Activated naive CD4-positive, alpha-beta T cell treated with anti-CD3 and anti-CD28 coated beads, Interleukin-2, amount 50 U/mL, for 72 hours (primary cell): ENCODE measurements at regions not wholly inside any gene's neighbourhood (a gene's known extent, or its start where the extent isn't known, plus 50 kb on each side); places are given as distances from the start of the nearest gene placed in this dataset.

Experiments used
- ATAC-seq, 2 donors: fragments of 150-1000 bp; cut with Tn5 transposase; 2 replicates each; pipeline ENCODE4 v1.10.0; 2021; ENCODE audit warnings: mild to moderate bottlenecking in 2 of 2, moderate library complexity in 2 of 2
- DNase-seq, 2 donors: peaks; one replicate each; pipeline ENCODE4 v3.0.0; 2021 to 2022; ENCODE audit warnings: low spot score in 2 of 2
- H3K27ac Mint-ChIP-seq, 2 donors: one replicate each; pipeline ENCODE4 v1.8.0; 2022; ENCODE audit warnings: mild to moderate bottlenecking in 2 of 2, mixed read lengths in 2 of 2
- H3K36me3 Mint-ChIP-seq, 2 donors: one replicate each; pipeline ENCODE4 v1.8.0; 2022; ENCODE audit warnings: mixed read lengths in 2 of 2
- H3K9me3 Mint-ChIP-seq, 2 donors: one replicate each; pipeline ENCODE4 v1.8.0; 2022; ENCODE audit warnings: mixed read lengths in 2 of 2

GRCh38 chr4:59869056-59869455 lies 1331.1 kb upstream of the ADGRL3 start:
- Mint-ChIP-seq H3K27ac (no peak overlapping the region), H3K36me3 (no peaks in the 10 kb centered on the region), H3K9me3 (peaks cover 15 to 23% of the 10 kb centered on the region in 2 donors)
- no peak for ATAC-seq
- DNase-seq, result no peak

GRCh38 chr4:59869559-59869958 lies 1330.6 kb upstream of the ADGRL3 start:
- Mint-ChIP-seq H3K9me3 (peaks cover 15 to 23% of the 10 kb centered on the region in 2 donors), H3K27ac (no peak overlapping the region), H3K36me3 (no peaks in the 10 kb centered on the region)
- ATAC-seq (no peak), DNase-seq (no peak)

- no peak for DNase-seq
- no peaks in the 10 kb centered on the region for H3K36me3 Mint-ChIP-seq
- no peak overlapping the region for H3K27ac Mint-ChIP-seq
- peaks cover 9 to 10% of the 10 kb centered on the region in 2 donors for H3K9me3 Mint-ChIP-seq
- ATAC-seq, result no peak
Observed at GRCh38 chr4:59881632-59882031, 1318.5 kb upstream of the ADGRL3 start.

GRCh38 chr4:59904331-59904730 lies 1295.8 kb upstream of the ADGRL3 start:
- no peak for DNase-seq
- ATAC-seq, result no peak

GRCh38 chr4:59920416-59920815 lies 1279.7 kb upstream of the ADGRL3 start:
- no peak for DNase-seq
- Mint-ChIP-seq H3K9me3 (peaks cover 4 to 6% of the 10 kb centered on the region in 2 donors), H3K36me3 (no peaks in the 10 kb centered on the region), H3K27ac (no peak overlapping the region)
- no peak for ATAC-seq

More at GRCh38 chr4:59904331-59904730, 1295.8 kb upstream of the ADGRL3 start:
- no peak overlapping the region for H3K27ac Mint-ChIP-seq
- no peaks in the 10 kb centered on the region for H3K36me3 Mint-ChIP-seq
- peaks cover 18 to 22% of the 10 kb centered on the region in 2 donors for H3K9me3 Mint-ChIP-seq

GRCh38 chr4:59925290-59925689 lies 1274.8 kb upstream of the ADGRL3 start:
- no peak for DNase-seq
- no peak for ATAC-seq
- H3K9me3 Mint-ChIP-seq, result peaks cover 15 to 28% of the 10 kb centered on the region in 2 donors
- H3K27ac Mint-ChIP-seq, result no peak overlapping the region
- H3K36me3 Mint-ChIP-seq, result no peaks in the 10 kb centered on the region

- ATAC-seq (no peak), DNase-seq (no peak)
- Mint-ChIP-seq H3K36me3 (no peaks in the 10 kb centered on the region), H3K9me3 (peaks cover 16 to 20% of the 10 kb centered on the region in 2 donors), H3K27ac (no peak overlapping the region)
Observed at GRCh38 chr4:59936566-59936965, 1263.6 kb upstream of the ADGRL3 start.

GRCh38 chr4:59938166-59938565 lies 1262.0 kb upstream of the ADGRL3 start:
- no peaks in the 10 kb centered on the region for H3K36me3 Mint-ChIP-seq
- peaks cover 12 to 18% of the 10 kb centered on the region in 2 donors for H3K9me3 Mint-ChIP-seq
- DNase-seq (no peak), ATAC-seq (no peak)
- H3K27ac Mint-ChIP-seq, result no peak overlapping the region

GRCh38 chr4:59945277-59945676 lies 1254.8 kb upstream of the ADGRL3 start:
- H3K9me3 Mint-ChIP-seq, result peaks cover 31 to 37% of the 10 kb centered on the region in 2 donors
- H3K27ac Mint-ChIP-seq, result no peak overlapping the region
- ATAC-seq (no peak), DNase-seq (no peak)
- H3K36me3 Mint-ChIP-seq, result no peaks in the 10 kb centered on the region

- DNase-seq, result no peak
- H3K36me3 Mint-ChIP-seq, result no peaks in the 10 kb centered on the region
- no peak for ATAC-seq
- peaks cover 31 to 41% of the 10 kb centered on the region in 2 donors for H3K9me3 Mint-ChIP-seq
- no peak overlapping the region for H3K27ac Mint-ChIP-seq
Observed at GRCh38 chr4:59945716-59946115, 1254.4 kb upstream of the ADGRL3 start.

- no peak for DNase-seq
Observed at GRCh38 chr4:59956366-59956765, 1243.8 kb upstream of the ADGRL3 start.

GRCh38 chr4:59960143-59960542 lies 1240.0 kb upstream of the ADGRL3 start:
- ATAC-seq (no peak), DNase-seq (no peak)
- Mint-ChIP-seq H3K27ac (no peak overlapping the region), H3K9me3 (peaks cover 12 to 14% of the 10 kb centered on the region in 2 donors), H3K36me3 (no peaks in the 10 kb centered on the region)

More at GRCh38 chr4:59956366-59956765, 1243.8 kb upstream of the ADGRL3 start:
- Mint-ChIP-seq H3K36me3 (no peaks in the 10 kb centered on the region), H3K27ac (no peak overlapping the region), H3K9me3 (peaks cover 12 to 19% of the 10 kb centered on the region in 2 donors)
- ATAC-seq, result no peak

- ATAC-seq (no peak), DNase-seq (no peak)
- Mint-ChIP-seq H3K9me3 (peaks cover 10 to 29% of the 10 kb centered on the region in 2 donors), H3K27ac (no peak overlapping the region), H3K36me3 (no peaks in the 10 kb centered on the region)
Observed at GRCh38 chr4:59966758-59967157, 1233.4 kb upstream of the ADGRL3 start.

- H3K27ac Mint-ChIP-seq, result no peak overlapping the region
- DNase-seq (no peak), ATAC-seq (no peak)
- no peaks in the 10 kb centered on the region for H3K36me3 Mint-ChIP-seq
- H3K9me3 Mint-ChIP-seq, result peaks cover 11 to 30% of the 10 kb centered on the region in 2 donors
Observed at GRCh38 chr4:59968796-59969195, 1231.3 kb upstream of the ADGRL3 start.

- Mint-ChIP-seq H3K9me3 (peaks cover 11 to 30% of the 10 kb centered on the region in 2 donors), H3K36me3 (no peaks in the 10 kb centered on the region), H3K27ac (no peak overlapping the region)
- ATAC-seq, result no peak
- no peak for DNase-seq
Observed at GRCh38 chr4:59969909-59970308, 1230.2 kb upstream of the ADGRL3 start.

- no peak for ATAC-seq
- H3K36me3 Mint-ChIP-seq, result no peaks in the 10 kb centered on the region
- H3K27ac Mint-ChIP-seq, result no peak overlapping the region
- DNase-seq, result no peak
- H3K9me3 Mint-ChIP-seq, result peaks cover 11 to 30% of the 10 kb centered on the region in 2 donors
Observed at GRCh38 chr4:59971952-59972351, 1228.2 kb upstream of the ADGRL3 start.

- ATAC-seq (no peak), DNase-seq (no peak)
- Mint-ChIP-seq H3K27ac (no peak overlapping the region), H3K9me3 (peaks cover 11 to 20% of the 10 kb centered on the region in 2 donors), H3K36me3 (no peaks in the 10 kb centered on the region)
Observed at GRCh38 chr4:59973492-59973891, 1226.6 kb upstream of the ADGRL3 start.

GRCh38 chr4:59979061-59979460 lies 1221.1 kb upstream of the ADGRL3 start:
- no peaks in the 10 kb centered on the region for H3K36me3 Mint-ChIP-seq
- DNase-seq (no peak), ATAC-seq (no peak)
- peaks cover 14 to 20% of the 10 kb centered on the region in 2 donors for H3K9me3 Mint-ChIP-seq
- H3K27ac Mint-ChIP-seq, result no peak overlapping the region

GRCh38 chr4:59983852-59984251 lies 1216.3 kb upstream of the ADGRL3 start:
- Mint-ChIP-seq H3K9me3 (peaks cover 19 to 26% of the 10 kb centered on the region in 2 donors), H3K27ac (no peak overlapping the region), H3K36me3 (no peaks in the 10 kb centered on the region)
- DNase-seq (no peak), ATAC-seq (no peak)
